ENCODE measurements at regions not wholly inside any gene's neighbourhood (a gene's known extent, or its start where the extent isn't known, plus 50 kb on each side); places are given as distances from the start of the nearest gene placed in this dataset.

DNA sequence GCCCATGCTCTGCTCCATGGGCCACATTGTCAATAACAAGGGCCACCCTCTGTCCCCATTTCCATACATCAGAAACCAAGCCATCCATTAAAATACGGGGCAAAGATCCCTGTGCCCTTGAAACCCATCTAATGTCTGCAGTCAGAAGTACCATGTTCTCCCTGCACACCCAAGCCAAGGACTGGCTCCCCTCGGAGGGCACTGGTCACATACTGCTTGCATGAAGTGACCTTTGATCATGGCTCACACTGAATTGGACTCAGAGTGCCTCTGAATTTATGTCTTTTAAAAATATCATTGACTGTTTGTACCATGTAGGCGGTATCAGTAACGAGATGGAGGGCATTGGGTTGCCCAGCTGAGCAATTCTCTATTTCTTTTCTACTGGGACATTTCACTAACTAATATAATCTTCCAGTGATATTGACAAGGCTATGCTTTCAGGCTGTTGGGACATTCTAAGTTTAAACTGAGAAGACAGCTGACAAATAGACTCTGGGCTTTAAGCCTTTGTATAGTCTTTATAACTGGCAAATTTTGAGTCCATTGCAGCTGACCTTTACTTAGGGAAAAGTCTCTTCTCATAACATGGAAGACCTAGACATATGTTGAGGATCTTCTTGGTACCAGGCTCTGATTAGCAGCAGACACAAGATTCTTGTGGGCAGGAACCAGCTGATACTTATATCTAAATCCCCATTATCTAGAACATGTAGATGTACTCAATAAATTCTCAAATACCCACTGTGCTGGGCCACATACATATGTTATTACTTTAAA is 214.3 kb downstream of the MYCN start:
- no peak for DNase-seq (ENCODE audit: low spot score)

DNA sequence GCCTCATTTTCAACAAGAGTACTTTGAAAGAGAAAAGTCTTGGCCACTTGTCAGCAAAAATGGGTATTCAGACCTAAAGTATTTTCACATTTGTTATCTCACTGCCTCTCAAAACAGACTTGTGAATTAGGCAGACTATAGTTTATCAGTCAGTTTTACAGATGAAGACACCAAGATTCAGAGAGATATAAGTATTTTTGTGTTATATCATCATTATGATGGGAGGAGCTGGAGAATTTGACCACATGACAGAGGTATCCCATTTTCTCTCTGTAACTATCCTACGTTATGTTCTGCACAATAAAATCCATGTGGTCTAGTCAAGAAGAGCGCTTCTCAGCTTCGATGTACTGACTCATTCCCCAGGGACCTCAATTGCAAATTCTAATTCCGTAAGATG is 213.7 kb downstream of the MYCN start:
- DNase-seq (ENCODE audit: low spot score) = no peak

DNA sequence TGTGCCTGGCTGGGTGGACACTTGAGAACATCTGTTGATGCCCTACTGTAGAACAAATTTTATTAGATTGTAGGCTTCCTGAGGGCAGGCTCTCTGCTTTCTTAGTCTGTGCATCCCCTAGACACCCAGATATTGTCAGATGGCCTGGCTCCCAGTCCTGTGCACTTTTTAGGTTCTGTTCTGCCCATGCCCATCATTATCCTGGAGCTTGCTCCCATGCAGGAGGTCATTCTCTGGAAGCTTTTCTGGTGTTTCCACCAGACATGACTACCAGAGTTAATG is 213.3 kb downstream of the MYCN start:
- no peak for DNase-seq (ENCODE audit: low spot score)

DNA sequence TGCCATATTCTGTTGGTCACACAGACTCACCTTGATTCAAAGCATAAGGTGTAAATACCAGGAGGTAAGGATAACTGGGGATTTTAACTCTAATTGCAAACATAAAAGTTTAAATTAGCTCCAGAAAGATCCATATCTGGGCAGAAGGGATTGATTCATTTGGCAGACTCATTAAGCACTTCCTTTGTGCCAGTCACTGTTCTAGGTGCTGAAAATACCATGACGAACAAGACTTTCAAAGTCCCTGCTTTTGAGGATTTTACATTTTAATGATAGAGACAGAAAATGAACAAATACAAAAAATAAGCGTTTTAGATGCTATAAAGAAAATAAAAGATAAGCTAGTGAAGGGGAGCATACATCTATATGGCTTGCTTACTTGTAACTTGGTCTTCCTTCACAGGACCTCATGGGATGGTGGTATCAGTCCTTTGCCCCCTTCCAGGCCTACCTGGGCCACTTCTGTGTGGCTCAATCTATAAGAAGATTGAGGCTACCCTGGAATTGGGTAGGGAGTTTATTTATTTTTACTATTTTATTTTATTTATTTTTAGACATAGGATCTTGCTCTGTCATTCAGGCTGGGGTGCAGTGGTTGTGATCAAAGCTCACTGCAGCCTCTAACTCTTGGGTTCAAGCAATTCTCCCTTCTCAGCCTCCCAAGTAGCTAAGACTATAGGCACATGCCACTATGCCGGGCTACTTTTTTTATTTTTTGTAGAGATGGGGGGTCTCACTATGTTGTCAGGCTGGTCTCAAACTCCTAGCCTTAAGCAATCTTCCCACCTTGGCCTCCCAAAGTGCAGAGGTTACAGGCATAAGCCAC is 212.8 kb downstream of the MYCN start:
- DNase-seq (ENCODE audit: low spot score) = no peak

DNA sequence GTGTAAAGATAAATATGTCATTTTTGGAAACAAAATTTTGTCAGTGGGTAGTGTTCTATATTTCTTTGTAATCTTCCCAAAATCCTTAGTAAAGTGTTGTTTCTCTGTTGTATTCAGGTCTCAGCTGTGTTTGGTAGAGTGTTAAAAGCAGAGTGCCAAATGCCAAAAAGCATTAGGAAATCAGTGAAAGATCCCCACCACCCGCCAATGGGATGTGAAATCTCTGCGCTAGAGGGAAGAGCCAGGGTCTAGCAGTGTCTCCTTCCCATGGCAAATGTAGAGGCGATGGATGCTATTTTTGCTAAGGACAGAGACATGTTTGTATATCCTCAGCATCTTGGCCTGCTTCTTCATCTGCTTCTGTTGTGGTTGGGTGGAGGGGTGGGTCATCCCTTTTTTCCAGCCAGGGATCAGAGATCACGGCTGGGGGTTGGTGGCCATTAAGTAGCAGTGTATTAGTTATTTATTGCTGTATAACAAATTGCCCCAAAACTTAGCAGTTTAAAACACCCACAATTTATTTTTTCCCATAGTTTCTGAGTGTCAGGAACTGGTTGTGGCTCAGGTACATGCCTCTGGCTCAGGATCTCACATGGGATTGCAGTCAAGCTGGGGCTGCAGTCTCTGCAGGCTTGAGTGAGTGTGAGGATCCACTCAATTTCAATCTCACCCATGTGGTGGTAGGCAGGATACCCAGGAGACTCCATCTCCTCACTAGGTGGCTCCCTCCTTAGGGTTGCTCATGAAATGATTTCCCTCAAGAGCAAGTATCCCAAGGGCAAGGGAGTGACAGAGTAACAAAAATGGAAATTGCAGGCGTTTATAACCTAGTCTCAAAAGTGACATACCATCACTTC is 211.9 kb downstream of the MYCN start:
- DNase-seq (ENCODE audit: low spot score) = no peak

DNA sequence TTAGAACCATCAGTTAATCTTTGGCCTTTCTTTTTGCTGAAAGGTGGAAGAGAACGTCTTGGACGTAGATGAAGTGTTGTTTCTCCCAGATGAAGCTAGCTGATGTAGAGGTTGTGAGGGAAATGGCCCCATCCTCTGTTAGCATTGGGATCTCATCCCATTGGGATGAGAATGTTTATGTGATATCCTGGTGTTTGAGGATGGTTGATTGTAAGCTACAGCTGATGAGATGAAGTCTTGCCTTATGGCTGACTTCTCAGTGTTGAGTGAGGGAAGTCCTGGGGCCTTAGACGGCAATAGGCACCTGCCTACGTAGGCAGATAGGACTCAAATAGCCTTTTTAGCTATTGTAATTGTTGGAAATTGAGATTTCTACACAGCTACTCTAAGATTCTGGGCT is 211.3 kb downstream of the MYCN start:
- DNase-seq (ENCODE audit: low spot score) = no peak

DNA sequence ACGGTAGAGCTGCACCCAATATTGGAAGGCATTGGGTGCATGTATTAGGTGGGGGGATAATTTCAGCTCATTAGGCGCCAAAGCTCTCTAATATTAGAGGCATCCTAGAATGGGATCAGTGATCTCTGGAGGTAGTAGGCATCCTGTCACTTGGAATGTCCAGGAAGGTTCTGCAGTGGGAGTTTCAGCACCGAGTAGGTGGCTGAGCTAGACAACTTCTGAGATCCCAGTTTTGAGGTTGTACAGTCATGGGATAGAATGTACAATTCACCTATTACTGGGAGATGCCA is 210.9 kb downstream of the MYCN start:
- no peak for DNase-seq (ENCODE audit: low spot score)

DNA sequence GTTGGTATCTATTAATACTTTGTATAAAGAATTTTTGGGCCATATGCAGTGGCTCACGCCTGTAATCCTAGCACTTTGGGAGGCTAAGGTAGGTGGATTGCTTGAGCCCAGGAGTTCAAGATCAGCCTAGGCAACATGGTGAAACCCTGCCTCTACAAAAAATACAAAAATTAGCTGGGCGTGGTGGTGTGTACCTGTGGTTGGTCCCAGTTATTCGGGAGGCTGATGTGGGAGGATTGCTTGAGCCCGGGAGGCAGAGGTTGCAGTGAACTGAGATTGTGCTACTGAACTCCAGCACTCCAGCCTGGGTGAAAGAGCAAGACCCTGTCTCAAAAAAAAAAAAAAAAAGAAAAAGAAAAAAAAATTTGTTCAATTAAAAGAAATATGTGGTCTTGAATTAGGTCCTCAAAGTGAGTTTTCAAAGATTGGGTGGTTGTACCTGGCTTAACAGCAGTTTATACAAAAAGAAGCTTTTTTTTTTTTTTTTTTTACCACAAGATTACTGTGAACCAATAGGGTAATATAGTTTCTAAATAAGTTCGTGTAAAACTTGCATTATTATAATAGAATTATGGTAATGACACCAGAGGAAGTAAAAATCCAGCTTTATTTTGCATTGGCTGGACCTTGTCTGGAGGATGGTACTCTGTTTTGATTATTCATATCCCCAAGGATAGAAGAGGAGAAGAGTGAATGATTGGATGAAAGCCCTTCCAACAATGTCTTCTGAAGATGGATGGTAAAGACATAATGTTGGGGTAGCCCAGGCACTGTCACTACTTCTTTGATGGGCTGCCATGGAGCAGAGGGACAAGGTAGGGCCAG is 210.3 kb downstream of the MYCN start:
- DNase-seq (ENCODE audit: low spot score) = no peak

DNA sequence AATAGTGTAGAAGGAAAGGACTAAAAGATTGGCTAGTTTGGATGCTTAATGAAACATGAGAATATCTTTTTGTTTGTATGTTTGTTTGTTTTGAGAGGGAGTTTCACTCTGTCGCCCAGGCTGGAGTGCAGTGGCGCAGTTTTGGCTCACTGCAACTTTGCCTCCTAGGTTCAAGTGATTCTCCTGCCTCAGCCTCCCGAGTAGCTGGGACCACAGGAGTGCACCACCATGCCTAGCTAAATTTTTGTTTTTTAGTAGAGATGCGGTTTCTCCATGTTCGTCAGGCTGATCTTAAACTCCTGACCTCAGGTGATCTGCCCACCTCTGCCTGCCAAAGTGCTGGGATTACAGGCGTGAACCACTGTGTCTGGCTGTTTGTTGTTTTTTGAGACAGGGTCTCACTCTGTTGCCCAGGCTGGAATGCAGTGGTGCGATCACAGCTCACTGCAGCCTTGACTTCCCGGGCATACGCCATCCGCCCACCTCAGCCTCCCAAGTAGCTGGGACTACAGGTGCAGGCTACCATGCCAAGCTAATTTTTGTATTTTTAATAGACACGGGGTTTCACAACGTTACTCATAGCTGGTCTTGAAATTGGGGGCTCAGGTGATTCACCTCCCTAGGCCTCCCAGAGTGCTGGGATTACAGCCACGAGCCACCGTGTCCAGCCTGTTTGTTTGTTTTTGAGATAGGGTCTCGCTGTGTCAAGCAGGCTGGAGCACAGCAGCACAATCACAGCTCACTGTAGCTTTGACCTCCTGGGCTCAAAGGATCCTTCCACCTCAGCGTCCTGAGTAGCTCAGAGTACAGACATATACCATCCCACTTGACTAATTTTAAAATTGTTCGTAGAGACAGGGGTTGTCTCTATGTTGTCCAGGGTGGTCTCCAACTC is 209.2 kb downstream of the MYCN start:
- DNase-seq (ENCODE audit: low spot score) = no peak

DNA sequence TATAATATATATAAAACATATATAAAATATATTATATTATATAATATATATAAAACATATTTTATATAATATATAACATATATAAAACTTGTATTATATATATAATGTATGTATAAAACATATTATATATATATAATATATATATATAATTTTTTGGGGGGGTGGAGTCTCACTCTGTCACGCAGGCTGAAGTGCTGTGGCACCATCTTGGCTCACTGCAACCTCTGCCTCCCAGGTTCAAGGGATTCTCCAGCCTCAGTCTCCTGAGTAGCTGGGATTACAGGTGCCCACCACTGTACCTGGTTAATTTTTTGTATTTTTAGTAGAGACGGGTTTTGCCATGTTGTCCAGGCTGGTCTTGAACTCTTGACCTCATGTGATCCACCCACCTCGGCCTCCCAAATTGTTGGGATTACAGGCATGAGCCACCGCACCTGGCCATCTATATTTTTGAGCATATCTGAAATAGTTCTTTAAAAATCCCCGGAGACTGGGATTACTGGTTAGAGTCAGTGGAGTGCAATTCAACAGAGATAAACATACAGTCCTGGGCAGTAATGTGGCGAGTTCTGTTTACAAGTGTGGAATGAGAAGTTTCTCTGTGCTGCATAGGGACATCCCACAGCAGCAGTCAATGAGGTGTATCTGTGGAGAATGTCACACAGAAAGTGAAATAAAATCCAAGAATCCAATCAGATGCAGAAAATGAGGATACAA is 208.4 kb downstream of the MYCN start:
- no peak for DNase-seq (ENCODE audit: low spot score)

DNA sequence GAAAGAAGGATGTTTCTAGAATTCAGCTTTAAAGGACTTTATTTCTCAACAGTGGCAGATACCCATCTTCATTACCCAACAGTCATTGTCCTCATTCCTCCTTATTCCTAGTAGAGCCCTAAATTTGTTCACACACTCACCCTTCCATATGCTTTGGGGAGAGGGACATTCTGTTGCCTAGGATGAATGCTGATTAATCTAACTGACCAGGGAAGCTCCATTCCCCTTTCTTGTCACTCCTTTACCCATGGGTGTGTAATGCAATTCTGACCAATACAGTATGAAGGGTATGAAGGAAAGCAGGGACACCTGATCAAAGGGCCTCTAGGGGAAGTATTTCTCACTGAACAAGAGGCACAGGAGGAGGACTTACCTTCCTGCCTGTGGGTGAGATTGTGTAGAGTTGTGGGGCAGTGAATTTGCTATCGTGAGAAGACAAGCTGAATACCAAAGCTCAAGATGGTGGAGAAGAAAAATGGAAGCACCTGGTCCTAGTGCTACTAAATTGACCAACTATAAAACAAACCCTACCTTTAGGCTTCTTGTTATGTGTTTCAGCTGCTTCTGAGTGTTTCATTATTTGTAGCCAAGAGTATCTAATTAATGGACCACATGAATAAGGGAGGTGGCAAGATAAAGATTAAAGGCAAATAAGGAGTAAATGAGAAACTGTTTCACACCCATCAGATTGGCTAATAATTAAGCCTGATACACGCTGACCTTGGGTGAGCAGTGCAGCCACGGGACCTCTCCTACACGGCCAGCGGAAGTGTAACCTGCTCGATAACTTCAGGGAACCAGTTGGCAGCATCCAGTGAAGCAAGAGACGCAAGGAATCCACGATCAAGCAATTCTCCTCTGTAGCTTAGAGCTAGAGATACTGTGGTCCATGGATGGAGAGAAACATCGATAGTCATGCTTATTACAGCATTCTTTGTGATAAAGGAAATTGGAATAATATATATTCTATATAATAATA is 202.3 kb downstream of the MYCN start:
- DNase-seq (ENCODE audit: low spot score) = no peak

DNA sequence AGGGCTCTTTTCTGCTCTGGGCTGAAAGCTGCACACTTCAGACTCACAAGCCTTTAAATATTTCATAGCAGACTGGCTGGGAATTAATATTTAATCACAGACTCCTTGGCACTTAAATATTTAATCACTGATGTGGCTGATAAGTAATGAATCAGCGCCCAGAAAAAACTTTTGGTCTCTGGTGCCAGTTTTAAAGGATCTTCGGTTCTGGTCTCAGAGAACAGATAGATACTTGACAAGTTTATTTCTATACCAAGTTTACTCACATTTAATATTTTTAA is 201.2 kb downstream of the MYCN start:
- no peak for DNase-seq (ENCODE audit: low spot score)

DNA sequence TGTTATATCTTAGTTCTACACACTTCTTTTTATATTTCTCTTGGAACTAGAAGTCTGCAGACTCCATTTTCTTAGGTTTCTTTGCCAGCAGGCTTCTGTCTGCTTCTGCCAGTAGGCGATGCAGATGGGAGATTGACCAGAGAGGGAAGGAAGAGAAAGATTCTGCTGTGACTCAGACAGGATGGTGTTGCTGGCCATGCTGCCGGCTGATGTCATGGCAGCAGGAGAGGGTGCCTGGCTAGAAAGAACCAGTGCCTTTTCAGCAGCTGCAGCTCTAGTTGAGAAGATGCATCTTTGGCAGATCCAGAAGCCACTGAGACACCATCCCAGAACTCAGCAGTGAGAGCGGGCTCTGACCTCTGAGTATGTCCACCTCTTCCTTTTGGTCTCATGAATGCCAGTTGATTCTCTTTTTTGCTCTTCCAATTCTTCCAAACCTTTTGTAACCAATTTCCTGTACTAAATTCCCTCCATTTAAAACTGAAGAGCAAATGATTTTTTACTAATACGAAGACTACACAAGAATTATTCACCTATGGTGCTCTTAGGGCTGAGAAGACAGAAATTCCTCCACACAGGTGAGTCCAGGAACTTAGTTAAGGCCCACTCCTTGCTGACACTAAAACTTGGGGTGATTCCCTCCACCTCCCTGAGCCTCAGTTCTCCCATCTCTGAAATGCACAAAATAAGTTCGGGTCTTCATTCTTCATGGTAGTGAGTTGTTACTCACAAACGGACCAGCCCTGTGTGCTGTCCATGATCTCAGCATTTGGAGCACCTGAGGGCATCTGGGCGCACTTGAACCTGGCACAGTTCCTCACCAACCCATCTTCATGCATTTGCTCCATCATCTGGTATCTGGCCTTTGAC is 200.7 kb downstream of the MYCN start:
- no peak for DNase-seq (ENCODE audit: low spot score)

DNA sequence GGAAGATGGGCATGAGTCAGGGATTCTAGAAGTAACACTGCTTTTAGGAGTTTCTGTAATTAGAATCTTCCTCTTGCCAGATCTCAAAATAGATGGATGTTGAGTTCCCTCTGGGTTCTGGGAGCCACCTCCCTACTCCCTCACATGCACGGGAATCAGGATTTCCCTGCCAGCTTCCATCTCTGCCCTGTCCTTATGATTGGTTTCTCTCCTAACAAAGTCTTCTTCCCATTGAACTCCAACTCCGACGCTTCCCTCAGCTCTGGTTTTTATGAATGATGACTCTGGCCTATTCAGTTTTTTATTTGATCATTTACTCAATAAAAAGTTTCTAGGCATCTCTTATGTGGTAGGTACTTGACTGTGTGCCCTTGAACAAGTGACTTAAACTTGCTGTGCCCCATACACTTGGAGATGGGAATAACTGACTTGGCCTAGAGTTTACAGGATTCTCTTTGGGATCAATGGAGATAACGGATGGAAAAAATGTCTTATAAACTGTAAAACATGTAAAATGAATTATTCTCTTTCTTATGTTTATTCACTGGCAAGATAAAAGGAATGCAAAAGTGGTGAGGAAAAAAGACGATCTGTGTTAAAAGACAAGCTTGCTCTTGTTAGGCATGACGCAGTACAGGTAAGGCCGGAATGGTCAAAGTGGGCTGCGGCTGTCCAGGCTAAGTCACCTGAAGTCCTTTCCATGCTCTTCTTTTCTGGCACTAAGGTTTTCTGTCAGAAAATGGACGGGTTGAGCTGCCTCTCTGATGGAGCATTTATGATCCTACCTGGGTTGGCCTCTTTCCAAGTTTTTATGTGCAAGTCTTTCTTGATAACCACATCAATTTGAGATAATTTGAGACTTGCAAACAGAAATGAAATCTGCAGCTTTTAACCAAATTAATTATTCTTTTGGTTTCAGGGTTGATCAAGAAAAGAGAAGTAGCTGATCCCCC is 199.6 kb downstream of the MYCN start:
- DNase-seq (ENCODE audit: low spot score) = no peak

DNA sequence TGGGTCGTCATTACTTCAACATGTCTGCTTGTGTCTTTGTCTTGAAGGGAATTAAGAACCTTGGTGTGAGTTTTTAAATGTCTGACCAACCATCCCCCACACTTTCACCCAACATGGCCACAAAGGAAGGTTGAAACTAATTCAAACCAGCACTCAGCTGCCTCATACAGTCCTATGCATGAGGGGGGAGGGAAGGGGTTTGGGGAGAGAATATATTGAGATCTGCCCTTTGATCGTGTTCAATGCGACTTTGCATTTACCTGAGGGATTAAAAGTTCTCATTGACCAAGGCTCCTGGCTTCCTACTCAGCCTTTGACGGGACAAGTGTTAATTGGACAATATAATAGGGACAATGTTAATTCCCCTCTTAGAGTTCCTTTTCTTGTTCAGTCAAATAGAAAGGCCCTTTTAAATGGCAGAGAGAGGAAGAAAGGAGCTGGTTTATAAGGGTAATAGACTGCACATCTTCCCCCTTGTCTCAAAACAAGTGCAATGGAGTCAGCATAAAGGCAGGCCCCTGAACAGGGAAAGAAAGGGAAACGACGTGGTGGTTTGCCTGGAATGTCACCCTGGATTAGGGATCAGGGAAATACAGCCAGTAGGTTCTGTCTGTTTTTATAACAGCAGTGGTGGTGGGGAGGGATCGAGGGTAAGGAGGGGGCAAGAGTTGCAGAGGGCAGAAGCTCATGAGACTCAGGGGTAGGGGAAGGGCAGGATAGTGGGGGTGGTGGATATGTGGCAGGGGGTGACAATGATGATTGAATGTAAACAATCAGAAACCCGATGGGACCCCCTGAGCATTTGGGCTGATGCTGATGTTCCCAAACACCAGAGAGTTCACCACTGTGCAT is 198.7 kb downstream of the MYCN start:
- DNase-seq (ENCODE audit: low spot score) = no peak

DNA sequence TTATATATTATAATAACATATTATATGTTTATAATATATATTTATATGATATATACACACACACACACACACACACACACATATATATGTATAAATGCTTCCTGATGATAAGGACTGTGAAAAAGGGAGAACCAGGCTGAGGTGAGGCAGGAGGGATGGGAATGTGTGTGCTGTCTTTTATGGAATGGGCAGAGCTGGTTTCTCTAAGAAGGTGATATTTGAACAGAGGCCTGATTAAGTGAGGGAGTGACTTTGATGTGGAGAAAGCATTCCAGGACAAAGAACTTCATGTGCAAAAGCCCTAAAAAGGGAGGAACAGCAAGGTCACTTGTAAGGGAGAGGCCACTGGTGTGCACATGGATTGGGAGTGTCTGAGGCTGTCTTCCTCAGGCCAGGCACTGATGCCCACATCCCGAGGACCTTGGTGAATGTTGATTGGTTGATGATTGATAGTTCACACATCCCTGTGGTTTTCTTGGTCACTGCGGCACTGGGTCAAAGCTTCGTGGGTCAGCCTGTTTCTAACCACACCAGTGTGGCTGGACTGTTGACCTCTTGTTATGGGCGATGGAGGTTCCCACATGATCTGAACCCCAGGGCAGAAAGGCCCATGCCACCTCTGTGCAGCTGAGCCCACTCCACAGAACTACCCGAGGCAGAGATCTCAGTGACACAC is 196.9 kb downstream of the MYCN start:
- no peak for DNase-seq (ENCODE audit: low spot score)
